ENCODE measurements at regions not wholly inside any gene's neighbourhood (a gene's known extent, or its start where the extent isn't known, plus 50 kb on each side); places are given as distances from the start of the nearest gene placed in this dataset.

GRCh38 chr20:33933469-33933909 is 60.2 kb upstream of the RALY start (continued):
- TF ChIP-seq ZNF687 (CRISPR knock-in tag; IDR thresholded peaks at IDR 0.05) = peak; percentile 66
- no peak for TF ChIP-seq JDP2 (CRISPR knock-in tag; IDR thresholded peaks at IDR 0.05; ENCODE audit: borderline replicate concordance)
- peak; percentile 70 for TF ChIP-seq MEIS1 (CRISPR knock-in tag; IDR thresholded peaks at IDR 0.05; ENCODE audit: borderline replicate concordance)
- TF ChIP-seq MED13 (CRISPR knock-in tag; IDR thresholded peaks at IDR 0.05) = no peak
- TF ChIP-seq ZFP1 (CRISPR knock-in tag; IDR thresholded peaks at IDR 0.05) = peak; percentile 77; the same call in 1 of the 2 replicates
- TF ChIP-seq ZBTB26 (CRISPR knock-in tag; IDR thresholded peaks at IDR 0.05; ENCODE audit: borderline replicate concordance) = peak; percentile 55; the same call in 1 of the 2 replicates
- TF ChIP-seq SIX4 (CRISPR knock-in tag; IDR thresholded peaks at IDR 0.05) = 0 out of 2 replicates have a peak, but pooled peaks have one; percentile 43
- peak; percentile 91 for TF ChIP-seq ZNF644 (CRISPR knock-in tag; IDR thresholded peaks at IDR 0.05; ENCODE audit: low read depth)
- peak; percentile 35; the same call in 1 of the 2 replicates for TF ChIP-seq ZNF274 (CRISPR knock-in tag; IDR thresholded peaks at IDR 0.05)
- TF ChIP-seq FOXA3 (CRISPR knock-in tag; IDR thresholded peaks at IDR 0.05) = peak; percentile 44
- TF ChIP-seq, protein P1, sequence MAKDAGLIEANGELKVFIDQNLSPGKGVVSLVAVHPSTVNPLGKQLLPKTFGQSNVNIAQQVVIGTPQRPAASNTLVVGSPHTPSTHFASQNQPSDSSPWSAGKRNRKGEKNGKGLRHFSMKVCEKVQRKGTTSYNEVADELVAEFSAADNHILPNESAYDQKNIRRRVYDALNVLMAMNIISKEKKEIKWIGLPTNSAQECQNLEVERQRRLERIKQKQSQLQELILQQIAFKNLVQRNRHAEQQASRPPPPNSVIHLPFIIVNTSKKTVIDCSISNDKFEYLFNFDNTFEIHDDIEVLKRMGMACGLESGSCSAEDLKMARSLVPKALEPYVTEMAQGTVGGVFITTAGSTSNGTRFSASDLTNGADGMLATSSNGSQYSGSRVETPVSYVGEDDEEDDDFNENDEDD (CRISPR knock-in tag; IDR thresholded peaks at IDR 0.05; ENCODE audit: borderline replicate concordance) = no peak
- TF ChIP-seq DR1 (CRISPR knock-in tag; IDR thresholded peaks at IDR 0.05) = 0 out of 2 replicates have a peak, but pooled peaks have one; percentile 37
- TF ChIP-seq CENPT (CRISPR knock-in tag; IDR thresholded peaks at IDR 0.05; ENCODE audit: low read depth) = no peak
- 0 out of 2 replicates have a peak, but pooled peaks have one; percentile 13 for TF ChIP-seq YEATS4 (CRISPR knock-in tag; IDR thresholded peaks at IDR 0.05; ENCODE audit: borderline replicate concordance)
- TF ChIP-seq KLF13 (CRISPR knock-in tag; IDR thresholded peaks at IDR 0.05) = no peak
- TF ChIP-seq, protein P2, sequence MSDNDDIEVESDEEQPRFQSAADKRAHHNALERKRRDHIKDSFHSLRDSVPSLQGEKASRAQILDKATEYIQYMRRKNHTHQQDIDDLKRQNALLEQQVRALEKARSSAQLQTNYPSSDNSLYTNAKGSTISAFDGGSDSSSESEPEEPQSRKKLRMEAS (IDR thresholded peaks at IDR 0.05) = peak; percentile 41; the same call in 1 of the 2 replicates
- peak; percentile 77 for TF ChIP-seq CCDC6 (CRISPR knock-in tag; IDR thresholded peaks at IDR 0.05)
- TF ChIP-seq NR2C2 (CRISPR knock-in tag; IDR thresholded peaks at IDR 0.05; ENCODE audit: borderline replicate concordance) = peak; percentile 63
- no peak for TF ChIP-seq ZBTB3 (CRISPR knock-in tag; IDR thresholded peaks at IDR 0.05; ENCODE audit: borderline replicate concordance, low read depth)
- no peak for TF ChIP-seq MLLT10 (CRISPR knock-in tag; IDR thresholded peaks at IDR 0.05)
- TF ChIP-seq POGZ (CRISPR knock-in tag; IDR thresholded peaks at IDR 0.05) = peak; percentile 88
- TF ChIP-seq TEAD3 (CRISPR knock-in tag; optimal IDR thresholded peaks at IDR 0.05; ENCODE audit: borderline replicate concordance) = peak; percentile 83
- no peak for TF ChIP-seq ZNF746 (CRISPR knock-in tag; IDR thresholded peaks at IDR 0.05)
- no peak for TF ChIP-seq CENPBD1 (CRISPR knock-in tag; IDR thresholded peaks at IDR 0.05; ENCODE audit: borderline replicate concordance, low read depth)
